ENCODE measurements at regions not wholly inside any gene's neighbourhood (a gene's known extent, or its start where the extent isn't known, plus 50 kb on each side); places are given as distances from the start of the nearest gene placed in this dataset.

- no peak for DNase-seq (ENCODE audit: low read depth)
Measured at GRCh38 chr6:9942131-9942530, 472.7 kb downstream of the TFAP2A start.

- DNase-seq (ENCODE audit: low read depth) = no peak
Measured at GRCh38 chr6:9938801-9939200, 476.1 kb downstream of the TFAP2A start.

GRCh38 chr6:9937031-9937763 is 477.7 kb downstream of the TFAP2A start:
- DNase-seq (ENCODE audit: low read depth) = no peak

- no peak for DNase-seq (ENCODE audit: low read depth)
Measured at GRCh38 chr6:9936551-9936950, 478.3 kb downstream of the TFAP2A start.

GRCh38 chr6:9933677-9934076 is 481.2 kb downstream of the TFAP2A start:
- DNase-seq (ENCODE audit: low read depth) = no peak

- no peak for DNase-seq (ENCODE audit: low read depth)
Measured at GRCh38 chr6:9927275-9927674, 487.6 kb downstream of the TFAP2A start.

- no peak for DNase-seq (ENCODE audit: low read depth)
Measured at GRCh38 chr6:9924971-9925370, 489.9 kb downstream of the TFAP2A start.

GRCh38 chr6:9921366-9921765 is 493.5 kb downstream of the TFAP2A start:
- DNase-seq (ENCODE audit: low read depth) = no peak

- DNase-seq (ENCODE audit: low read depth) = no peak
Measured at GRCh38 chr6:9914951-9915350, 499.9 kb downstream of the TFAP2A start.

- no peak for DNase-seq (ENCODE audit: low read depth)
Measured at GRCh38 chr6:9901376-9901775, 513.5 kb downstream of the TFAP2A start.

- DNase-seq (ENCODE audit: low read depth) = no peak
Measured at GRCh38 chr6:9896806-9897205, 518.1 kb downstream of the TFAP2A start.

- no peak for DNase-seq (ENCODE audit: low read depth)
Measured at GRCh38 chr6:9890893-9891292, 524.0 kb downstream of the TFAP2A start.

GRCh38 chr6:9890469-9890868 is 524.4 kb downstream of the TFAP2A start:
- no peak for DNase-seq (ENCODE audit: low read depth)

- DNase-seq (ENCODE audit: low read depth) = no peak
Measured at GRCh38 chr6:9878535-9878934, 536.3 kb downstream of the TFAP2A start.

- DNase-seq (ENCODE audit: low read depth) = no peak
Measured at GRCh38 chr6:9875605-9876353, 539.1 kb downstream of the TFAP2A start.

- DNase-seq (ENCODE audit: low read depth) = no peak
Measured at GRCh38 chr6:9862603-9863167, 552.2 kb downstream of the TFAP2A start.

- no peak for DNase-seq (ENCODE audit: low read depth)
Measured at GRCh38 chr6:9851541-9852380, 563.1 kb downstream of the TFAP2A start.

GRCh38 chr6:9851006-9851405 is 563.9 kb downstream of the TFAP2A start:
- DNase-seq (ENCODE audit: low read depth) = no peak

GRCh38 chr6:9848094-9848493 is 566.8 kb downstream of the TFAP2A start:
- no peak for DNase-seq (ENCODE audit: low read depth)

GRCh38 chr6:9841886-9842725 is 572.8 kb downstream of the TFAP2A start:
- DNase-seq (ENCODE audit: low read depth) = no peak

GRCh38 chr6:9834233-9834632 is 580.6 kb downstream of the TFAP2A start:
- DNase-seq (ENCODE audit: low read depth) = no peak
